ENCODE measurements at regions not wholly inside any gene's neighbourhood (a gene's known extent, or its start where the extent isn't known, plus 50 kb on each side); places are given as distances from the start of the nearest gene placed in this dataset.
"Not testable (repeated sequence)": the region's sequence is repeated elsewhere in the genome, so short reads cannot be mapped to it uniquely, and the experiment has no call there.

DNA sequence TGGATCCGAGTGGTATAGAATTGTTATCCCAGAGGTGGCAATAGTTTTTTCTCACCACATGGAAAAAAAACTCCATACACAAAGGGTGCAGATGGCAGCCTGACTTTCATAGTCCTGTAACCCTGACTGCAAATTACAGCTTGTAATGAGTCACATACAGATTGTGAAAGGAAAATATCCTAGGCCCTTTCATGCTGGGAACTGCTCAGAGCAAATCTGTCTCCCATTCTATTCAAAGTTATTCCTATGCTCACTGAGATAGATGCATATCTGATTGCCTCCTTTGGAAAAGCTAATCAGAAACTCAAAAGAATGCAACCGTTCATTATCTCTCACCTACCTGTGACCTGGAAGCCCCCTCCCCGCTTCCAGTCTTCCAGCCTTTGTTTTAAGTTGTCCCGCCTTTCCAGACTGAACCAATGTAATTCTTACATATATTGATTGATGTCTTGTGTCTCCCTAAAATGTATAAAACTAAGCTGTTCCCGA, 108.7 kb upstream of the MAP3K4 start:
- no peaks in the 10 kb centered on the region for H3K36me3 ChIP-seq
- no peaks in the 10 kb centered on the region for H3K27me3 ChIP-seq
- no peaks in the 10 kb centered on the region for H3K9me3 ChIP-seq
- no peak for DNase-seq (ENCODE audit: low spot score)
- no peak overlapping the region for H3K4me3 ChIP-seq
- TF ChIP-seq, protein P1, sequence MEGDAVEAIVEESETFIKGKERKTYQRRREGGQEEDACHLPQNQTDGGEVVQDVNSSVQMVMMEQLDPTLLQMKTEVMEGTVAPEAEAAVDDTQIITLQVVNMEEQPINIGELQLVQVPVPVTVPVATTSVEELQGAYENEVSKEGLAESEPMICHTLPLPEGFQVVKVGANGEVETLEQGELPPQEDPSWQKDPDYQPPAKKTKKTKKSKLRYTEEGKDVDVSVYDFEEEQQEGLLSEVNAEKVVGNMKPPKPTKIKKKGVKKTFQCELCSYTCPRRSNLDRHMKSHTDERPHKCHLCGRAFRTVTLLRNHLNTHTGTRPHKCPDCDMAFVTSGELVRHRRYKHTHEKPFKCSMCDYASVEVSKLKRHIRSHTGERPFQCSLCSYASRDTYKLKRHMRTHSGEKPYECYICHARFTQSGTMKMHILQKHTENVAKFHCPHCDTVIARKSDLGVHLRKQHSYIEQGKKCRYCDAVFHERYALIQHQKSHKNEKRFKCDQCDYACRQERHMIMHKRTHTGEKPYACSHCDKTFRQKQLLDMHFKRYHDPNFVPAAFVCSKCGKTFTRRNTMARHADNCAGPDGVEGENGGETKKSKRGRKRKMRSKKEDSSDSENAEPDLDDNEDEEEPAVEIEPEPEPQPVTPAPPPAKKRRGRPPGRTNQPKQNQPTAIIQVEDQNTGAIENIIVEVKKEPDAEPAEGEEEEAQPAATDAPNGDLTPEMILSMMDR (IDR thresholded peaks at IDR 0.05) = no peak
- peaks cover 0 to 7% of the 10 kb centered on the region in 2 donors for H3K4me1 ChIP-seq
- H3K27ac ChIP-seq = no peak overlapping the region

DNA sequence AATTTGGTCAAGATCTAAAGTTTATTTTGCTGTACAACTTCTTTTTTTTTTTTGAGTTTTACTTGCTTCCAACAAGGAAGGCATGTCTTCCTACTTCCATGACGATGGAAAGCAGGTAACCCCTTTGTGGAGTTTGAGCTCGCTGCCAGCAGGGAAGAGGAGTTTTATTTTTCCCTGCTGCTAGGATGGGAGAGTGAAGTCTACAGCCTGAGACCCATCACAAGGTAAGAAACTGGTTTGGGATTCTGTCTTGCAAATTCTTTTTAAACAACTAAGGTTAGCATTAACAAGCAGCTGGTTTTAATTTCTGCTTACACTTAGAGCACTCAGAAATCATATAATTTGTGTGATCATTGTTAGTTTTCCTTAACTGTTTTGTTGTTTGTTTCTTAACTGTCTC, 108.0 kb upstream of the MAP3K4 start:
- H3K4me1 ChIP-seq = peaks cover 0 to 7% of the 10 kb centered on the region in 2 donors
- H3K27ac ChIP-seq = no peak overlapping the region
- TF ChIP-seq, protein P1 (IDR thresholded peaks at IDR 0.05) = no peak
- H3K36me3 ChIP-seq = no peaks in the 10 kb centered on the region
- no peak for DNase-seq (ENCODE audit: low spot score)
- no peaks in the 10 kb centered on the region for H3K27me3 ChIP-seq
- no peaks in the 10 kb centered on the region for H3K9me3 ChIP-seq
- H3K4me3 ChIP-seq = no peak overlapping the region

DNA sequence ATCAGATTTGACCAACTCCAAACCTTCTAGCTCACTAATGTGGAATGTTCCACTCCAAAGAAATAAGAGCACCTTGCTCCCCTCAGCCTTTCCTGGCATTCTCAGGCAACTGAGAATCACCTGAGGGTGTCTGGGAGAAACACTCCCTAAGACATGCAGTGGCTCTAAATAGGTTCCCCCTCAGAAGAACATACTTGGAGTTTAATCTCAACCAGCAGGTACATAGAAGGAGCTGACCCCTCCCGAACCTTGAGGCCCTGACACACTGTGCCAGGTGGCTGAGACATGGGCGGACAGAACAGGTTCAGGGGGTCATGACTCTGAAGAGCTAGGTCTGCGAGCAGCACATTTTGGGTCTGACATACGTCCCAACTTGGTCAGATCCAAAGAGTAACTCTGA, 107.6 kb upstream of the MAP3K4 start:
- peaks cover 0 to 7% of the 10 kb centered on the region in 2 donors for H3K4me1 ChIP-seq
- no peaks in the 10 kb centered on the region for H3K36me3 ChIP-seq
- no peaks in the 10 kb centered on the region for H3K27me3 ChIP-seq
- H3K4me3 ChIP-seq = no peak overlapping the region
- no peaks in the 10 kb centered on the region for H3K9me3 ChIP-seq
- DNase-seq (ENCODE audit: low spot score) = no peak
- TF ChIP-seq, protein P1 (IDR thresholded peaks at IDR 0.05) = no peak
- no peak overlapping the region for H3K27ac ChIP-seq

DNA sequence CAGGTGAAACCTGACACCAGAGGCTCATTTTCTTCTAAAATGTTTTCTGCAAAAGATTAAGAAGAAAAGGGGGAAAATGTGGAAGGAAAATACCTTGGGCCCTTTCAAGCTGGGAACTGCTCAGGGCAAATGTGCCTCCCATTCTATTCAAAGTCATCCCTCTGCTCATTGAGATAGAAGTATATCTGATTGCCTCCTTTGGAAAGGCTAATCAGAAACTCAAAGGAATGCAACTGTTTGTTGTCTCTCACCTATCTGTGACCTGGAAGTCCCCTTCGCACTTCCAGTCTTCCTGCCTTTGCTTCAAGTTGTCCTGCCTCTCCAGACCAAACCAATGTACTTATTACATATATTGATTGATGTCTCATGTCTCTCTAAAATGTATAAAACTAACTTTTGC, 102.4 kb upstream of the MAP3K4 start:
- H3K4me3 ChIP-seq; H3K36me3 ChIP-seq; H3K9me3 ChIP-seq; H3K27me3 ChIP-seq; H3K4me1 ChIP-seq; H3K27ac ChIP-seq; DNase-seq (ENCODE audit: low spot score): not testable (repeated sequence)

DNA sequence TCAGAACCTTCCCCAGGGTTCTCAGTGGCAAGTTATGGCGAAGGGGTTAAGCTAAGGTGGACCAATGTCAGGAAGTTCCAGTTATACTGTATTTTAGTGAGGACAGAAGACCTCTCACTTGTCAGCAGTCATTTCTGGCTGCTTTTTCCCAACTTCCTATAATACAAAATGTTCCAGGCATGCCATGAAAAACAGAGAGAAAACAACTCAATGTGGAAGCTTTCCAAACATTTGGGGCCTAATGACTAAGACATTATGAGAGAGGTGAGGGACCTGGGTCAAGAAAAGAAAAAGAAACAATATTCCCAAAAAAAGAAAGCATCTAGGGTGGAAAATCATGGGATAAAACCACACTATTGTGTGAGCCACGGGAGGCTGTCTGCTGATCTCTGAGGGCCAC, 99.9 kb upstream of the MAP3K4 start:
- Histone ChIP-seq H3K27ac (no peak overlapping the region), H3K36me3 (no peaks in the 10 kb centered on the region), H3K9me3 (no peaks in the 10 kb centered on the region), H3K4me1 (no peaks in the 10 kb centered on the region), H3K4me3 (no peak overlapping the region), H3K27me3 (no peaks in the 10 kb centered on the region)
- TF ChIP-seq, protein P1 (IDR thresholded peaks at IDR 0.05) = no peak
- DNase-seq (ENCODE audit: low spot score) = no peak

DNA sequence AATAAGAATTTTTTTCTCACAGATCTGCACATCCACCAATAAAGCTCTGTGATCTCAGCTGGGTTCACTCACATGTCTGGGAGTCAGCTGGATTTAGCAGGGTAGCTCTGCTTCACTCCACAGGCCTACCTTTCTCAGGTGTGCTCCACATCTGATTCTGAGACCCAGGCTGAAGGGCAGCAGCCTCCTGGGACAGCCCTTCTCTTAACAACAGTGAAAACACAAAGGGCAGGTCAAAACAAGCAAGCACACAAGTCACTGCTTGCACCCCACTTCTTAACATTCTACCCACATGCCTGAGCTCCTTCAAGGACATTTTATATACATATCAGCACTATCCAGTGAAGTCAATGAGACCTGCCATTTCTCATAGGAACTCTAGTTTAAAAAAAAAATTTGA, 96.0 kb upstream of the MAP3K4 start:
- Histone ChIP-seq H3K36me3 (no peaks in the 10 kb centered on the region), H3K27ac (no peak overlapping the region)

More for the DNA sequence above, 96.0 kb upstream of the MAP3K4 start:
- no peak overlapping the region for H3K4me3 ChIP-seq
- no peaks in the 10 kb centered on the region for H3K9me3 ChIP-seq
- no peaks in the 10 kb centered on the region for H3K4me1 ChIP-seq
- TF ChIP-seq, protein P1 (IDR thresholded peaks at IDR 0.05) = no peak
- DNase-seq (ENCODE audit: low spot score) = no peak
- H3K27me3 ChIP-seq = no peaks in the 10 kb centered on the region

All from right atrium auricular region (tissue), 2 donors.